Activated naive CD8-positive, alpha-beta T cell treated with anti-CD3 and anti-CD28 coated beads, Interleukin-2, amount 50 U/mL, for 24 hours (primary cell): ENCODE measurements at regions not wholly inside any gene's neighbourhood (a gene's known extent, or its start where the extent isn't known, plus 50 kb on each side); places are given as distances from the start of the nearest gene placed in this dataset.

ENCODE experiments used
- ATAC-seq: fragments of 150-1000 bp; cut with Tn5 transposase; one replicate; pipeline ENCODE4 v1.10.0; 2021
- DNase-seq: peaks from one replicate; pipeline ENCODE4 v3.0.0; 2021
- H3K27ac Mint-ChIP-seq: one replicate; pipeline ENCODE4 v1.8.0; 2021; ENCODE audit warnings: mild to moderate bottlenecking, mixed read lengths
- H3K27me3 Mint-ChIP-seq: one replicate; pipeline ENCODE4 v1.8.0; 2021; ENCODE audit warnings: mixed read lengths
- H3K36me3 Mint-ChIP-seq: one replicate; pipeline ENCODE4 v1.8.0; 2021; ENCODE audit warnings: low read depth, mixed read lengths
- H3K4me1 Mint-ChIP-seq: one replicate; pipeline ENCODE4 v1.8.0; 2021; ENCODE audit warnings: mixed read lengths
- H3K4me3 Mint-ChIP-seq: one replicate; pipeline ENCODE4 v1.8.0; 2021; ENCODE audit warnings: mild to moderate bottlenecking, moderate library complexity, mixed read lengths
- H3K9me3 Mint-ChIP-seq: one replicate; pipeline ENCODE4 v1.8.0; 2021; ENCODE audit warnings: mixed read lengths

- Mint-ChIP-seq H3K4me1 (no peaks in the 10 kb centered on the region), H3K9me3 (peaks cover 17% of the 10 kb centered on the region), H3K27ac (no peak overlapping the region), H3K36me3 (no peaks in the 10 kb centered on the region), H3K27me3 (no peaks in the 10 kb centered on the region), H3K4me3 (no peak overlapping the region)
- ATAC-seq, result no peak
- DNase-seq, result no peak
These were observed 1054.5 kb downstream of the SLITRK1 start for GRCh38 chr13:82827724-82828123.

DNA sequence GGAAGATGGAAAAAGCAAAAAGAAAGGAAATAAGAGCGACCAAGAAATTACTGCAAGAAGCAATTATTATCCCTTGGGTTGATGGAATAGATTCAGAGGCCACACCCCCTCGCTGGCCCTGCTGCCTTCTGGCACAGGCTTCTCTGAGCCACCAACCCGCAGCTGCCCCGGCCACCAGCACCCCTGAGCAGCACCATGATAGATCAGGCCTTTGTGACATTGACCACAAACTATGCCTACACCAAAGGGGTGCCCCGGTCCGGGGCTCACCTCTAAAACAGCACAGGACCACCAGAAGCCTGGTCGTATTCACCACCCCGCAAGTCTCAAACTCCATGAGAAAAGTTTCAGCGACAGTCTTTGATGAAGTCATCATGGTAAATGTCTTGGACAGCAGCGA lies 1059.3 kb downstream of the SLITRK1 start:
- ATAC-seq (no peak), DNase-seq (no peak)
- Mint-ChIP-seq H3K27ac (no peak overlapping the region), H3K9me3 (peaks cover 13% of the 10 kb centered on the region), H3K4me3 (no peak overlapping the region), H3K4me1 (no peaks in the 10 kb centered on the region), H3K36me3 (no peaks in the 10 kb centered on the region), H3K27me3 (no peaks in the 10 kb centered on the region)

- H3K4me1 Mint-ChIP-seq, result no peaks in the 10 kb centered on the region
- ATAC-seq, result no peak
These were observed 1065.1 kb downstream of the SLITRK1 start for GRCh38 chr13:82817133-82817532.

DNA sequence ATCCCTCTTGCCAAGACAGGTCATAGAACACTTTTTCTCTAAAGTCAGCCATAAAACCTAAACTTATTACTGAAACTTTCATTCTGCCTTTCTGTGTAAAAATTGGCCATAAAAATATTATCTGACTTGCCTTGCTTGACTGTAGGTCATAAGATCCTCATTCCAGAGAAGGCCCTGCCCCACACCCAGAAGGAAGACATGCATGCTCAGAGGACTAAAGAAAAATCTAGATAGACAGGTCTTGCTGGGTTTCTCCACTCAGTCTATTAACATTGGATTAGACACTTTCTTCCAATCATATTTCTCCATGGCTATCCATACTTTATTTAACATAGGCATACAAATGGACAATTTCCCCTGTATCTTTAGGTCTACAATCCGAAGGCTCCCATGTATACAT lies 1066.5 kb downstream of the SLITRK1 start:
- Mint-ChIP-seq H3K36me3 (no peaks in the 10 kb centered on the region), H3K27ac (no peak overlapping the region), H3K9me3 (peaks cover 10% of the 10 kb centered on the region), H3K4me1 (no peaks in the 10 kb centered on the region), H3K27me3 (no peaks in the 10 kb centered on the region), H3K4me3 (no peak overlapping the region)
- no peak for ATAC-seq
- DNase-seq, result no peak

More at GRCh38 chr13:82817133-82817532, 1065.1 kb downstream of the SLITRK1 start:
- DNase-seq, result no peak
- Mint-ChIP-seq H3K4me3 (no peak overlapping the region), H3K27ac (no peak overlapping the region), H3K27me3 (no peaks in the 10 kb centered on the region), H3K9me3 (peaks cover 9% of the 10 kb centered on the region), H3K36me3 (no peaks in the 10 kb centered on the region)

- ATAC-seq, result no peak
- Mint-ChIP-seq H3K9me3 (peaks cover 17% of the 10 kb centered on the region), H3K36me3 (no peaks in the 10 kb centered on the region), H3K4me1 (no peaks in the 10 kb centered on the region), H3K27me3 (no peaks in the 10 kb centered on the region), H3K4me3 (no peak overlapping the region), H3K27ac (no peak overlapping the region)
- DNase-seq, result no peak
These were observed 1078.9 kb downstream of the SLITRK1 start for GRCh38 chr13:82803341-82803740.

- no peaks in the 10 kb centered on the region for H3K36me3 Mint-ChIP-seq
- peaks cover 17% of the 10 kb centered on the region for H3K9me3 Mint-ChIP-seq
- no peaks in the 10 kb centered on the region for H3K27me3 Mint-ChIP-seq
- ATAC-seq (no peak), DNase-seq (no peak)
- no peak overlapping the region for H3K27ac Mint-ChIP-seq
- H3K4me3 Mint-ChIP-seq, result no peak overlapping the region
- no peaks in the 10 kb centered on the region for H3K4me1 Mint-ChIP-seq
These were observed 1079.7 kb downstream of the SLITRK1 start for GRCh38 chr13:82802528-82802927.

DNA sequence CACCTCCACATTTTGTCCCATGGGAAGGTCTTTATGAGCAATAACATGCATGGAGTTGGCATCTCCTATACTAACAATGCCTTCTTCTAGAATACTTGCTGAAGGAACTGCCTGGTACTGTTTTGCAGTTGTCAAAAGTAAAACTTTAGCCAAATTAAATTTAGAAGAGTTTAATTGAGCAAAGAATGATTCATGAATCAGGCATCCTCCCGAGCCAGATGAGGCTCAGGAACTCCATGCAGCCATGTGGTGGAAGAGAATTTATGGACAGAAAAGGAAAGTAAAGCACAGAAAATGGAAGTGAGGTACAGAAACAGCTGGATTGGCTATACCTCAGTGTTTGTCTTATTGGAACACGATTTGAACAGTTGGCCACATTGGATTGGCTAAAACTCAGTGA lies 1081.9 kb downstream of the SLITRK1 start:
- Mint-ChIP-seq H3K27ac (no peak overlapping the region), H3K36me3 (no peaks in the 10 kb centered on the region), H3K27me3 (no peaks in the 10 kb centered on the region), H3K4me3 (no peak overlapping the region), H3K9me3 (peaks cover 17% of the 10 kb centered on the region), H3K4me1 (no peaks in the 10 kb centered on the region)
- DNase-seq, result no peak
- ATAC-seq, result no peak

DNA sequence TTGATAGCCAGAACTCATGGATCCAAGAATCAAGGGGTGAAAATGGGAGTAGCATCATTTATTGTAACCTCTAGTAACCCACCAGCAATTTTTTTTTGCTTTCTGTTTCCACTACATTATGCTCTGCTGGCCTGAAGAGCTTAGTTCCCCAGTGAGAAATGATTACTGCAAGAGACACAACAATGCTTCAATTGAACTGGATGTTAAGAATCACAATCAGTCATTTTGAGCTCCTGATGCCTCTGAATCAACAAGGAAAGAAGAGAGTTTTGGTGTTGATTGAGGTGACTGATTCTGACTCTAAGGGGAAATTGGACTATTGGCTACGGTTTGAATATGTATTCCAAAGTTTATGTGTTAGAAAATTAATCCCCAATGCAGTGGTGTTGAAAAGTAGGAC lies 1084.4 kb downstream of the SLITRK1 start:
- Mint-ChIP-seq H3K36me3 (no peaks in the 10 kb centered on the region), H3K4me1 (no peaks in the 10 kb centered on the region), H3K27ac (no peak overlapping the region), H3K27me3 (no peaks in the 10 kb centered on the region), H3K9me3 (peaks cover 6% of the 10 kb centered on the region), H3K4me3 (no peak overlapping the region)
- no peak for ATAC-seq
- DNase-seq, result no peak

GRCh38 chr13:82791035-82791434 lies 1091.2 kb downstream of the SLITRK1 start:
- Mint-ChIP-seq H3K27me3 (no peaks in the 10 kb centered on the region), H3K4me3 (no peak overlapping the region), H3K27ac (no peak overlapping the region), H3K9me3 (no peaks in the 10 kb centered on the region), H3K36me3 (no peaks in the 10 kb centered on the region), H3K4me1 (no peaks in the 10 kb centered on the region)
- ATAC-seq (no peak), DNase-seq (no peak)

- no peak overlapping the region for H3K27ac Mint-ChIP-seq
- no peak overlapping the region for H3K4me3 Mint-ChIP-seq
- H3K4me1 Mint-ChIP-seq, result no peaks in the 10 kb centered on the region
- ATAC-seq (no peak), DNase-seq (no peak)
- H3K36me3 Mint-ChIP-seq, result no peaks in the 10 kb centered on the region
- H3K9me3 Mint-ChIP-seq, result peaks cover 8% of the 10 kb centered on the region
- no peaks in the 10 kb centered on the region for H3K27me3 Mint-ChIP-seq
These were observed 1109.5 kb downstream of the SLITRK1 start for GRCh38 chr13:82772816-82773215.

DNA sequence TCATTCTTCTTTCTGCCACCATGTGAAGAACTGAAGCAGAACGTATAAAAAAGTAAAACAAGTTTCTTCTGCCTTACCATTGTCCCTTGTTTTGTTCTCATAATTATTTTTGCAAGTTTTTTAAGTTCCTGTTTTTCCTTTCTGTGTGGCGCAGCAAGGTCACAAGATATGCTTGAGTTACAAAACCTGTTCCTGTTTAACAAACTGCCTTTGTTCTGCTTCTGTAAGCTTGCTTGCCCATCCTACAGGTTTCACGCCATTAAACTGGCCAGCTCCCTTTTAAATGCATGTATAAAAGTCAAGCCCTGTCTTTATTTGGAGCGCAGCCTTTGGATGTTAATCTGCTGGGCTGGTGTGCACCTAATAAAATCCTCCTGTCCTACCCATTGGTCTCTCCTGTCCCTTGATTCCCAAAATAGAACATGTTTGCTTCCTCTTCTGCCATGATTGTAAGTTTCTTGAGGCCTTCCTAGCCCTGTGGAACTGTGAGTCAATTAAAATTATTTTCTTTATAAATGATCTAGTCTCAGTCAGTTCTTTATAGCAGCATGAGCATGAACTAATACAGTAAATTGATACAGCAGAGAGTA lies 1115.4 kb downstream of the SLITRK1 start:
- Mint-ChIP-seq H3K27ac (no peak overlapping the region), H3K4me1 (no peaks in the 10 kb centered on the region), H3K36me3 (no peaks in the 10 kb centered on the region), H3K9me3 (peaks cover 14% of the 10 kb centered on the region), H3K27me3 (no peaks in the 10 kb centered on the region), H3K4me3 (no peak overlapping the region)
- ATAC-seq (no peak), DNase-seq (no peak)

GRCh38 chr13:82758044-82758443 lies 1124.2 kb downstream of the SLITRK1 start:
- no peaks in the 10 kb centered on the region for H3K36me3 Mint-ChIP-seq
- H3K27ac Mint-ChIP-seq, result no peak overlapping the region
- ATAC-seq (no peak), DNase-seq (no peak)
- no peaks in the 10 kb centered on the region for H3K4me1 Mint-ChIP-seq
- H3K4me3 Mint-ChIP-seq, result no peak overlapping the region
- no peaks in the 10 kb centered on the region for H3K27me3 Mint-ChIP-seq
- peaks cover 11% of the 10 kb centered on the region for H3K9me3 Mint-ChIP-seq

DNA sequence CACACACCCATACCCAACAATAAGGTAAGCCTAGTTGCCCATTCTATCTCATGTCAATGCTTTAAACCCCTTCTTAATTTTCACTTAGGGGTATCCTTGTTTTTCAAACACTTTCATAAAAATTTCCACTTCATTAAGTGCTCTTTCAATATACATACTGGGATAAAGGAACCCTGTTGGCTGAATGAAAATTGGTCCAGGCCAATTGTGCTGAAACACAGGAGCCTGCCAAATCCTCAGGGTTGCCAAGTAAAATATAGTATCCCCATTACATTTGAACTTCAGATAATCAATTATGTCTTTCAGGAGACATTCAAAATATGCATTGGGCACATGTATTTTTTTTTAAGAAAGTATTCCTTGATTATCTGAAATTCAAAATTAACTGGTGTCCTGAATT lies 1131.1 kb downstream of the SLITRK1 start:
- Mint-ChIP-seq H3K27me3 (no peaks in the 10 kb centered on the region), H3K4me1 (no peaks in the 10 kb centered on the region), H3K4me3 (no peak overlapping the region), H3K27ac (no peak overlapping the region), H3K36me3 (no peaks in the 10 kb centered on the region), H3K9me3 (no peaks in the 10 kb centered on the region)
- no peak for ATAC-seq
- DNase-seq, result no peak

GRCh38 chr13:82749551-82749950 lies 1132.7 kb downstream of the SLITRK1 start:
- no peak overlapping the region for H3K27ac Mint-ChIP-seq
- no peaks in the 10 kb centered on the region for H3K9me3 Mint-ChIP-seq
- no peak for DNase-seq
- H3K27me3 Mint-ChIP-seq, result no peaks in the 10 kb centered on the region
- H3K4me1 Mint-ChIP-seq, result no peaks in the 10 kb centered on the region
- no peak for ATAC-seq
- no peaks in the 10 kb centered on the region for H3K36me3 Mint-ChIP-seq
- no peak overlapping the region for H3K4me3 Mint-ChIP-seq

DNA sequence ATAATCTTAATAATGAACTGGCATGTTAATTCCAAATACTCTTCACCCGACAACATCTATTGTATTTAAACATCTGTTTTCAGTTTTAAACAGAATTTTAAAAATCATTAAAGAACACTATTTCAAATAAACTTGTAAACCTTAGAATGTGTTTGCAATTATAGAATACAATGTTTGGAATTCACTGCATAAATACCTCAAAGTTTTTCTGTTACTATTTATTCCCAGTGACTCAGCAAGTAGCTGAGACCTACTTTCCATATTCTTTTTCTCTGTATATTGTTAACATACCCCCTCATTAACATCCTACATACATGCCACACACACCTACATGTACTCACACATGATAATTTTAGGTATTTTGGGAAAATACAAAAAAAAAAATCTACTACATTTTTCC lies 1134.3 kb downstream of the SLITRK1 start:
- H3K9me3 Mint-ChIP-seq, result no peaks in the 10 kb centered on the region
- H3K4me3 Mint-ChIP-seq, result no peak overlapping the region
- DNase-seq (no peak), ATAC-seq (no peak)
- no peaks in the 10 kb centered on the region for H3K36me3 Mint-ChIP-seq
- H3K27ac Mint-ChIP-seq, result no peak overlapping the region
- no peaks in the 10 kb centered on the region for H3K4me1 Mint-ChIP-seq
- H3K27me3 Mint-ChIP-seq, result no peaks in the 10 kb centered on the region

DNA sequence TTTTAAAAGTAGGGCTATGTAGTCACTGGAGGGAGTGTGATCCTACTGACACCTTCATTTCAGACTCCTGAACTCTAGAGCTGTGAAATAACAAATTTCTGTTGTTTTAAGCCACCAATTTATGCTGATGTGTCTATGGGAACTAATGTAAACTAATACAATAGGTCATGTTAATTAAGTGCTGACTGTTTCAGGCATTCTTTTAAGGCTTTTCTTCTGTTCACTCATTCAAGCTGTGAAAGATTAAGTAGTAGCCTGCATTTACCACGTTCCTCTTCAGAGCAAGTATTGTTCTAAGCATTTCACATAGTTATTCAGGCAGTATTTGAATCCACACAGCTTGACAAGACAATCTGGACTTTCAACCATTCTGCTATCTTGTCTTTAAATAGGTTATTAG lies 1135.0 kb downstream of the SLITRK1 start:
- Mint-ChIP-seq H3K9me3 (no peaks in the 10 kb centered on the region), H3K4me1 (no peaks in the 10 kb centered on the region), H3K27me3 (no peaks in the 10 kb centered on the region), H3K4me3 (no peak overlapping the region), H3K36me3 (no peaks in the 10 kb centered on the region), H3K27ac (no peak overlapping the region)
- DNase-seq (no peak), ATAC-seq (no peak)
